Lung (tissue), 11 donors: ENCODE measurements at regions not wholly inside any gene's neighbourhood (a gene's known extent, or its start where the extent isn't known, plus 50 kb on each side); places are given as distances from the start of the nearest gene placed in this dataset.

Experiments used
- ATAC-seq: fragments of 200-7000 bp; cut with Tn5 transposase; one replicate; pipeline ENCODE4 v1.9.1; 2020; ENCODE audit warnings: moderate number of reproducible peaks; ENCODE audit not compliant: insufficient read depth, low FRiP score
- DNase-seq, 3 donors: peaks; one replicate each; pipeline ENCODE4 v3.0.0-alpha.2; 2013 to 2017
- H3K27ac ChIP-seq, 2 donors: one replicate each; pipeline ENCODE4 v1.5.1; 2013; ENCODE audit warnings: mild to moderate bottlenecking in 2 of 2, moderate library complexity in 2 of 2, control low read depth in 1 of 2, inconsistent platforms in 1 of 2, low read depth in 1 of 2, low read length in 1 of 2
- H3K27me3 ChIP-seq, 3 donors: one replicate each; pipeline ENCODE4 v1.5.1; 2013; ENCODE audit warnings: low read length in 2 of 3; ENCODE audit not compliant: control insufficient read depth in 3 of 3, insufficient read depth in 3 of 3
- H3K36me3 ChIP-seq, 4 donors: one replicate each; pipeline ENCODE4 v1.5.1; 2013; ENCODE audit warnings: low read length in 4 of 4, mild to moderate bottlenecking in 1 of 4, moderate library complexity in 1 of 4; ENCODE audit not compliant: control insufficient read depth in 4 of 4, insufficient read depth in 4 of 4
- H3K4me1 ChIP-seq, 5 donors: one replicate each; pipeline ENCODE4 v1.5.1; 2013; ENCODE audit warnings: low read length in 5 of 5, mild to moderate bottlenecking in 2 of 5, moderate library complexity in 1 of 5; ENCODE audit not compliant: control insufficient read depth in 5 of 5, insufficient read depth in 5 of 5
- H3K4me3 ChIP-seq: one replicate; pipeline ENCODE4 v1.5.1; 2013; ENCODE audit warnings: mild to moderate bottlenecking, control low read depth, moderate library complexity
- H3K9ac ChIP-seq, 2 donors: one replicate each; pipeline ENCODE4 v1.5.1; 2013; ENCODE audit warnings: low read length in 2 of 2, control low read depth in 1 of 2; ENCODE audit not compliant: insufficient read depth in 1 of 2
- H3K9me3 ChIP-seq, 4 donors: one replicate each; pipeline ENCODE4 v1.5.1; 2013; ENCODE audit warnings: low read length in 3 of 4, mild to moderate bottlenecking in 1 of 4, moderate library complexity in 1 of 4; ENCODE audit not compliant: control insufficient read depth in 4 of 4, insufficient read depth in 3 of 4
- WGBS, 2 donors: extraction: QIAGEN DNeasy Blood & Tissue Kit; methylation state at CpG; one replicate each; pipeline ENCODE4 v1.1.7; 2013; 5-methylcytosine and 5-hydroxymethylcytosine counted together
- TF ChIP-seq, protein P1 (sequence below): IDR thresholded peaks from 2 replicates; pipeline ENCODE4 v1.5.1; 2012; ENCODE audit warnings: mild to moderate bottlenecking; ENCODE audit errors: control extremely low read depth, extremely low read depth
- donor health status: control.
- donor health status: control.
- donor health status: Bipolar disorder and iron deficiency.
- donor health status: healthy.
- donor health status: DM: yes; HTN: yes; CAD: no.

DNA sequence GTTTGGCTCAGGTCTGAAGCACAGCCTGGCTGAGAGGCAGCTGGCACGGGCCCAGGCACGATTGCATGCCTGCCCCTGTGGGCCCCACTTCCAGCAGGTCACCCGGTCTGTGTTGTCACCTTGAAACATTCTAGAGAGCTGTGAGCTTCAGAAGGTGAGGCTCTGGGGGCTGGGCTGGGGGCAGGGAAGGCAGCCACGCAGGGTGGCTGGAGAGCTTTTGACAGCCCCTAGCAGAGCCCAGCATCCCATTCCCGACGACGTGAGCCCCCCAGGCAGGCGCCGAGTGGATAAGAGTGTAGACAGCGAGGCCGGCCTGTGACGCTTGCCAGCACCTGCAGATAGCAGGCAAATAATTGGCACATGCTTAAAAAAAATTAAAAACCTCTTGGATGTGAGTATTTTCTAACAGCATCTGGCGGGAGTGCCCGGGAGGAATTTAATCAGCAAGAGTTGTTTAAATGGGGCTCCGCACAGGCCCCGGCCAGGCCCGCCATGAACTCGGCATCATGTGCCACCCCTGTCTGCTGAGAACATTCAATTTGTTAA lies 212.0 kb upstream of the TBX20 start:
- 40 to 55% methylated on average over 18 of the region's 18 CpGs for WGBS, 2 donors
- peaks cover 0 to 5% (median 0%) of the 10 kb centered on the region in 4 donors for H3K9me3 ChIP-seq

DNA sequence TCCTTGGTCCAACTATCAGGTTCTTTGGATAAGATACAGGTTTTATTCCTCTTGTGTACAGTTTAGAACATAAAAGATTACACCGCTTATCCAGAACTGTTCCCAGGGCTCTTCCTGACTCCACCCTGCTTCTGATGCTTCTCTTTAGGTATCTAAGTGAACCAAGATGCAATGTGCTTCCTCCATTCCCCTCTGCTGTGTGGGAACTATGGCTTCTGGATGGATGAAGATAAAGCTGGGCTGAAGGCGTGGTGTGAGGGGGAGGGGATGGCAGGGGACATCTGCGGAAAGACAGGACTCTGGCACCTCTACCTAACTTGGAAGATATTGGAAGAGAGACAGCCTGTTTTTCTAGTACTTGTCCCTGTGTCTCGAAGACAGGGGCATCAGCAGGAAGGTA lies 209.9 kb upstream of the TBX20 start:
- H3K9me3 ChIP-seq, result peaks cover 0 to 5% (median 0%) of the 10 kb centered on the region in 4 donors
- no peak for DNase-seq
- no peak overlapping the region for H3K9ac ChIP-seq
- H3K27me3 ChIP-seq, result no peaks in the 10 kb centered on the region
- no peak for ATAC-seq
- H3K36me3 ChIP-seq, result no peaks in the 10 kb centered on the region
- 66 to 77% methylated on average over 4 of the region's 4 CpGs for WGBS, 2 donors
- TF ChIP-seq, protein P1, sequence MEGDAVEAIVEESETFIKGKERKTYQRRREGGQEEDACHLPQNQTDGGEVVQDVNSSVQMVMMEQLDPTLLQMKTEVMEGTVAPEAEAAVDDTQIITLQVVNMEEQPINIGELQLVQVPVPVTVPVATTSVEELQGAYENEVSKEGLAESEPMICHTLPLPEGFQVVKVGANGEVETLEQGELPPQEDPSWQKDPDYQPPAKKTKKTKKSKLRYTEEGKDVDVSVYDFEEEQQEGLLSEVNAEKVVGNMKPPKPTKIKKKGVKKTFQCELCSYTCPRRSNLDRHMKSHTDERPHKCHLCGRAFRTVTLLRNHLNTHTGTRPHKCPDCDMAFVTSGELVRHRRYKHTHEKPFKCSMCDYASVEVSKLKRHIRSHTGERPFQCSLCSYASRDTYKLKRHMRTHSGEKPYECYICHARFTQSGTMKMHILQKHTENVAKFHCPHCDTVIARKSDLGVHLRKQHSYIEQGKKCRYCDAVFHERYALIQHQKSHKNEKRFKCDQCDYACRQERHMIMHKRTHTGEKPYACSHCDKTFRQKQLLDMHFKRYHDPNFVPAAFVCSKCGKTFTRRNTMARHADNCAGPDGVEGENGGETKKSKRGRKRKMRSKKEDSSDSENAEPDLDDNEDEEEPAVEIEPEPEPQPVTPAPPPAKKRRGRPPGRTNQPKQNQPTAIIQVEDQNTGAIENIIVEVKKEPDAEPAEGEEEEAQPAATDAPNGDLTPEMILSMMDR, result no peak
- peaks cover 0 to 5% (median 0%) of the 10 kb centered on the region in 5 donors for H3K4me1 ChIP-seq
- no peak overlapping the region for H3K27ac ChIP-seq
- H3K4me3 ChIP-seq, result no peak overlapping the region

More for the DNA sequence above, 212.0 kb upstream of the TBX20 start:
- Histone ChIP-seq H3K36me3 (no peaks in the 10 kb centered on the region), H3K27me3 (no peaks in the 10 kb centered on the region), H3K4me3 (no peak overlapping the region), H3K4me1 (peaks cover 0 to 5% (median 0%) of the 10 kb centered on the region in 5 donors), H3K27ac (peak overlapping the region in 1 of 2 donors; percentile 68), H3K9ac (no peak overlapping the region)
- ATAC-seq (no peak), DNase-seq (peak; percentile 47 to 81 (median 74))
- TF ChIP-seq, protein P1, result no peak

DNA sequence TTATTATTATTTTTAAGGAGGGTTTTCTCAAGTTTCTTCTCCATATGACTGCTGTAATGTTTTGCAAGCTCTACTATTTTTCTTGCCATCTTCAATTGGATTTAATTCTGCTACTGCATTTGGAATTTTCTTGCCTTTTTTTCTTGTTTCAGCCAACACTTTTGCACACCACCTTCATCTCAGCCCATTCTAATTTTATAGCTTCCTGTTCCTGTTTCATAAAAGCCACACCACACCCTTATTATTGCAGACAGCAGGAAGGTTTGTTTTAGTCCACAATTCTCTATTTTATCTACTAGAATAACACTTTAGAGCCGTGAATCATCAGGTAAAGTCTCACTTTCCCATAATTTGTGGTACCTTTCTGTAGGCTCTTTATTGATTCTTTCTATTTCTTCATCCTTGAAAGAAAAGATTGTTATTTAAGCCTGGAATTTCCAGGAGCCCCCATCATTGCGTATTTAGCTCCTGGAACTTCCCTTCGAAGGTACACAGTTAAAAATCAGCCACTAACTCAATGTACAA lies 209.3 kb upstream of the TBX20 start:
- Histone ChIP-seq H3K27ac (no peak overlapping the region), H3K27me3 (no peaks in the 10 kb centered on the region), H3K4me1 (peaks cover 0 to 5% (median 0%) of the 10 kb centered on the region in 5 donors), H3K9ac (no peak overlapping the region), H3K36me3 (no peaks in the 10 kb centered on the region), H3K4me3 (no peak overlapping the region), H3K9me3 (peaks cover 0 to 5% (median 0%) of the 10 kb centered on the region in 4 donors)
- no peak for ATAC-seq
- DNase-seq, result no peak
- 72 to 74% methylated on average over 3 of the region's 3 CpGs for WGBS, 2 donors
- TF ChIP-seq, protein P1, result no peak
